Keratinocyte (primary cell): ENCODE measurements at regions not wholly inside any gene's neighbourhood (a gene's known extent, or its start where the extent isn't known, plus 50 kb on each side); places are given as distances from the start of the nearest gene placed in this dataset.

Experiments
- EZH2 ChIP-seq: IDR thresholded peaks from one replicate; pipeline ENCODE4 v1.6.1; 2012; ENCODE audit warnings: inconsistent platforms, mild to moderate bottlenecking, low read length, moderate library complexity
- TF ChIP-seq, protein P1 (sequence below), 3 experiments: IDR thresholded peaks in 1 of 3; conservative IDR thresholded peaks in 1 of 3; optimal IDR thresholded peaks in 1 of 3; 2 replicates in 2 of 3; 3 replicates in 1 of 3; pipeline versions ENCODE3 to v1.5.1; 2011; ENCODE audit warnings: low read length in 3 of 3, mild to moderate bottlenecking in 3 of 3, moderate library complexity in 2 of 3, control low read depth in 1 of 3, inconsistent platforms in 1 of 3; ENCODE audit not compliant: insufficient read depth in 2 of 3; ENCODE audit errors: extremely low read depth in 1 of 3

DNA sequence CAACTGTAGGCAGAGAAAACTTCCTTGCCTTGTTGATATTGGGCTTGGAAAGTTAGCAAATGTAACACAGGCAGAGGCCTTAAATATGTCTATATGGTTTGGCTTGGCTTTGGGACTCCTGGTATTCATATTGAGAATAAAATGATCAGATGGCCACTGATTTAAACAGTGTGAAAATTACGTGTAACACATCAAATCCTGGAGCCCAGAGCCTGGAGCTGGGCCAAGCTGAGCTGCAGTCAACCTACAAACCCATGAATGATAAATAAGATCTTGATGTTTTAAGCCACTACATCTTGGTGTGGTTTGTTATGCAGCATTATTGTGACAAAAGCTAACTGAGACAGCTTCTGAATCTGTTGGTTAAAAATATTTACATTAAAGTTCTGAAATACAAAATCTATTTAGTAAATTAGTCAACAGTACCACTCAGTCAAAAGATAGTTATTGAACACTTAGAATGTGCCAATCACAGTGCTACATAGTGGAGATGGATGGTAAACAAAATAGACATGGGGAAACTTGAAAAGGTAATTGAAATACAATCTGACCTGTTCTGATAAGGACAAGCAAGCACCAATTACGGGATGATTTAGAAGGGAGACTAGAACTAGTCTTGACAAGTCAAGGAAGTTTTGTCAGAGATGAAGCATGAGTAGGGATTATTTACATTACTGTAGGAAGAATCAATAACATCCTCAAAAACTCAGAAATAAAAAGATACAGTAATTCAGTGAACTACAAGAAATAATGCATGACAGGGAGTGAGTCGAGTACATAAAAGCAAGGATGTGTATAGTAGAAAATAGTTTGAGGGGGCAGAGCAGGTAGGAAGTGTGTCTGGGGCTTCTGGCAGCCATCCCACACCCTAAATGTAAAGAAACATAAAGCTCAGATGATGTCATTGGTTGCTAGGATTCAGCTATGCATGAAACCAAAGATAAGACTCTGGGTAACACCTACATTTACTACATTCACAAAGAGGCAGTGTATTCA is 157.7 kb downstream of the HNMT start:
- TF ChIP-seq, protein P1, sequence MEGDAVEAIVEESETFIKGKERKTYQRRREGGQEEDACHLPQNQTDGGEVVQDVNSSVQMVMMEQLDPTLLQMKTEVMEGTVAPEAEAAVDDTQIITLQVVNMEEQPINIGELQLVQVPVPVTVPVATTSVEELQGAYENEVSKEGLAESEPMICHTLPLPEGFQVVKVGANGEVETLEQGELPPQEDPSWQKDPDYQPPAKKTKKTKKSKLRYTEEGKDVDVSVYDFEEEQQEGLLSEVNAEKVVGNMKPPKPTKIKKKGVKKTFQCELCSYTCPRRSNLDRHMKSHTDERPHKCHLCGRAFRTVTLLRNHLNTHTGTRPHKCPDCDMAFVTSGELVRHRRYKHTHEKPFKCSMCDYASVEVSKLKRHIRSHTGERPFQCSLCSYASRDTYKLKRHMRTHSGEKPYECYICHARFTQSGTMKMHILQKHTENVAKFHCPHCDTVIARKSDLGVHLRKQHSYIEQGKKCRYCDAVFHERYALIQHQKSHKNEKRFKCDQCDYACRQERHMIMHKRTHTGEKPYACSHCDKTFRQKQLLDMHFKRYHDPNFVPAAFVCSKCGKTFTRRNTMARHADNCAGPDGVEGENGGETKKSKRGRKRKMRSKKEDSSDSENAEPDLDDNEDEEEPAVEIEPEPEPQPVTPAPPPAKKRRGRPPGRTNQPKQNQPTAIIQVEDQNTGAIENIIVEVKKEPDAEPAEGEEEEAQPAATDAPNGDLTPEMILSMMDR (optimal IDR thresholded peaks at IDR 0.05 in 1 of 3, IDR thresholded peaks at IDR 0.05 in 1 of 3, conservative IDR thresholded peaks at IDR 0.05 in 1 of 3; ENCODE audit: extremely low read depth in 1 of 3, insufficient read depth in 2 of 3, low read length in 3 of 3), result no peak
- no peak for TF ChIP-seq EZH2
